Adrenal gland (tissue), 9 donors: ENCODE measurements at regions not wholly inside any gene's neighbourhood (a gene's known extent, or its start where the extent isn't known, plus 50 kb on each side); places are given as distances from the start of the nearest gene placed in this dataset.

ENCODE experiments used
- DNase-seq, 7 donors: peaks; one replicate each; pipeline ENCODE4 v3.0.0-alpha.2; 2019 to 2020
- H3K27ac ChIP-seq, 5 donors: fragments of 200-600 bp; sonication (generic) in 4 of 5; 1 replicate in 3 of 5; 2 replicates in 2 of 5; pipeline versions ENCODE4 v1.5.1 to v1.8.0; 2016 to 2020; ENCODE audit warnings: mild to moderate bottlenecking in 1 of 5
- H3K27me3 ChIP-seq: fragments of 200-600 bp; 2 replicates; pipeline ENCODE4 v1.8.0; 2021
- H3K36me3 ChIP-seq, 2 donors: fragments of 200-600 bp; replicated peaks in 1 of 2; 1 replicate in 1 of 2; 2 replicates in 1 of 2; pipeline versions ENCODE4 v1.5.1 to v1.8.0; 2018 to 2022
- H3K4me1 ChIP-seq, 2 donors: fragments of 200-600 bp; replicated peaks in 1 of 2; 1 replicate in 1 of 2; 2 replicates in 1 of 2; pipeline versions ENCODE4 v1.5.1 to v1.8.0; 2018 to 2021
- H3K4me3 ChIP-seq, 4 donors: fragments of 200-600 bp; sonication (generic) in 3 of 4; one replicate each; pipeline ENCODE4 v1.5.1; 2016 to 2018
- H3K9me3 ChIP-seq, 3 donors: fragments of 200-600 bp; sonication (generic) in 1 of 3; replicated peaks in 1 of 3; 1 replicate in 2 of 3; 2 replicates in 1 of 3; pipeline versions ENCODE4 v1.5.1 to v1.8.0; 2016 to 2021
- CTCF ChIP-seq, 6 experiments: fragments of 450-650 bp in 4 of 6; fragments of 200-600 bp in 2 of 6; sonication (generic) in 1 of 6; IDR thresholded peaks; 1 replicate in 5 of 6; 2 replicates in 1 of 6; pipeline versions ENCODE4 v1.5.1 to v1.8.0; 2016 to 2021; ENCODE audit warnings: antibody characterized with exemption in 6 of 6, mild to moderate bottlenecking in 2 of 6, moderate library complexity in 1 of 6
- POLR2A ChIP-seq, 2 donors: fragments of 450-650 bp; IDR thresholded peaks; one replicate each; pipeline ENCODE4 v1.6.1; 2017; ENCODE audit warnings: antibody characterized with exemption in 2 of 2, mild to moderate bottlenecking in 2 of 2, moderate library complexity in 1 of 2
- WGBS, 4 donors: extraction: QIAGEN DNeasy Blood & Tissue Kit in 2 of 4; methylation state at CpG; one replicate each; pipeline versions ENCODE4 v1.1.5 to v1.1.7; 2013 to 2017; 5-methylcytosine and 5-hydroxymethylcytosine counted together
- intact Hi-C, 2 donors: fragments of 100-400 bp; cut with DNase I; formaldehyde crosslinking; loops; one replicate each; pipeline versions ENCODE4 v1.14.1 to v1.15.0; 2022 to 2023
- donor health status: healthy with polysubstance abuse.
- donor health status: Bipolar disorder and iron deficiency.
- donor health status: DM: yes; HTN: yes; CAD: no.
- donor health status: DM: no; HTN: no; CAD: no.
- donor health status: DM: no; HTN: no; CAD: no.

- no peak for TF ChIP-seq POLR2A (IDR thresholded peaks at IDR 0.05)
- TF ChIP-seq CTCF (IDR thresholded peaks at IDR 0.05): no peak
- no peak for DNase-seq
- Histone ChIP-seq H3K9me3 (peaks cover 0 to 3% (median 0%) of the 10 kb centered on the region in 3 donors), H3K4me1 (no peaks in the 10 kb centered on the region), H3K4me3 (no peak overlapping the region), H3K36me3 (no peaks in the 10 kb centered on the region), H3K27me3 (no peaks in the 10 kb centered on the region), H3K27ac (no peak overlapping the region)
- 64 to 81% (median 77%) methylated on average over 5 to 7 of the region's 7 CpGs for WGBS, 4 donors
- intact Hi-C loops: no loop called here
Observed at GRCh38 chrX:101999644-102000539, 68.1 kb upstream of the ZMAT1 start.

- peaks cover under 1% of the 10 kb centered on the region for H3K27me3 ChIP-seq
- no peaks in the 10 kb centered on the region for H3K4me1 ChIP-seq
- TF ChIP-seq POLR2A (IDR thresholded peaks at IDR 0.05): no peak
- TF ChIP-seq CTCF (IDR thresholded peaks at IDR 0.05): no peak
- no peaks in the 10 kb centered on the region for H3K36me3 ChIP-seq
- WGBS, 4 donors: 70 to 74% (median 71%) methylated on average over 2 of the region's 2 CpGs
- DNase-seq: no peak
- no peak overlapping the region for H3K27ac ChIP-seq
- intact Hi-C loops: no loop called here
- H3K9me3 ChIP-seq: no peaks in the 10 kb centered on the region
- H3K4me3 ChIP-seq: no peak overlapping the region
Observed at GRCh38 chrX:101993335-101993734, 61.5 kb upstream of the ZMAT1 start.

GRCh38 chrX:101986586-101986985, 54.8 kb upstream of the ZMAT1 start:
- no peaks in the 10 kb centered on the region for H3K9me3 ChIP-seq
- peaks cover 4% of the 10 kb centered on the region for H3K27me3 ChIP-seq
- 12 to 53% (median 33%) methylated on average over 2 of the region's 2 CpGs for WGBS, 4 donors
- TF ChIP-seq CTCF (IDR thresholded peaks at IDR 0.05) (no peak), POLR2A (IDR thresholded peaks at IDR 0.05) (no peak)
- H3K4me3 ChIP-seq: no peak overlapping the region
- no peak overlapping the region for H3K27ac ChIP-seq
- H3K4me1 ChIP-seq: no peaks in the 10 kb centered on the region
- intact Hi-C loops: no loop called here
- no peaks in the 10 kb centered on the region for H3K36me3 ChIP-seq
- no peak for DNase-seq
